ENCODE measurements at regions not wholly inside any gene's neighbourhood (a gene's known extent, or its start where the extent isn't known, plus 50 kb on each side); places are given as distances from the start of the nearest gene placed in this dataset.

GRCh38 chrX:4314586-4314985 lies 601.1 kb upstream of the PRKX start:
- H3K36me3 ChIP-seq: no peaks in the 10 kb centered on the region
- intact Hi-C loops (cut with DNase I): no loop called here
- H3K9me3 ChIP-seq: no peaks in the 10 kb centered on the region
- TF ChIP-seq POLR2AphosphoS5 (IDR thresholded peaks at IDR 0.05) (no peak), EP300 (IDR thresholded peaks at IDR 0.05) (no peak), POLR2A (IDR thresholded peaks at IDR 0.05; ENCODE audit: low read depth) (no peak)
- no peak for DNase-seq (ENCODE audit: extremely low spot score)
- no peaks in the 10 kb centered on the region for H3K4me1 ChIP-seq
- H3K4me3 ChIP-seq: no peak overlapping the region
- WGBS: 85% methylated on average over 1 of the region's 1 CpG
- H3K27me3 ChIP-seq: no peaks in the 10 kb centered on the region
- H3K27ac ChIP-seq (replicated peaks in 1 of 4): no peak overlapping the region

- no peak for TF ChIP-seq EP300 (IDR thresholded peaks at IDR 0.05)
- no peak for TF ChIP-seq POLR2AphosphoS5 (IDR thresholded peaks at IDR 0.05)
- TF ChIP-seq POLR2A (IDR thresholded peaks at IDR 0.05; ENCODE audit: low read depth): no peak
- TF ChIP-seq, protein P1, sequence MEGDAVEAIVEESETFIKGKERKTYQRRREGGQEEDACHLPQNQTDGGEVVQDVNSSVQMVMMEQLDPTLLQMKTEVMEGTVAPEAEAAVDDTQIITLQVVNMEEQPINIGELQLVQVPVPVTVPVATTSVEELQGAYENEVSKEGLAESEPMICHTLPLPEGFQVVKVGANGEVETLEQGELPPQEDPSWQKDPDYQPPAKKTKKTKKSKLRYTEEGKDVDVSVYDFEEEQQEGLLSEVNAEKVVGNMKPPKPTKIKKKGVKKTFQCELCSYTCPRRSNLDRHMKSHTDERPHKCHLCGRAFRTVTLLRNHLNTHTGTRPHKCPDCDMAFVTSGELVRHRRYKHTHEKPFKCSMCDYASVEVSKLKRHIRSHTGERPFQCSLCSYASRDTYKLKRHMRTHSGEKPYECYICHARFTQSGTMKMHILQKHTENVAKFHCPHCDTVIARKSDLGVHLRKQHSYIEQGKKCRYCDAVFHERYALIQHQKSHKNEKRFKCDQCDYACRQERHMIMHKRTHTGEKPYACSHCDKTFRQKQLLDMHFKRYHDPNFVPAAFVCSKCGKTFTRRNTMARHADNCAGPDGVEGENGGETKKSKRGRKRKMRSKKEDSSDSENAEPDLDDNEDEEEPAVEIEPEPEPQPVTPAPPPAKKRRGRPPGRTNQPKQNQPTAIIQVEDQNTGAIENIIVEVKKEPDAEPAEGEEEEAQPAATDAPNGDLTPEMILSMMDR (IDR thresholded peaks at IDR 0.05): no peak
- intact Hi-C loops (cut with DNase I): no loop called here
- Histone ChIP-seq H3K36me3 (no peaks in the 10 kb centered on the region), H3K27me3 (no peaks in the 10 kb centered on the region), H3K27ac (replicated peaks in 1 of 4) (no peak overlapping the region), H3K4me3 (no peak overlapping the region), H3K4me1 (no peaks in the 10 kb centered on the region), H3K9me3 (peaks cover 0 to 6% (median 0%) of the 10 kb centered on the region in 4 donors)
- WGBS: 75% methylated on average over 4 of the region's 4 CpGs
- DNase-seq (ENCODE audit: extremely low spot score): no peak
Measured at GRCh38 chrX:4277122-4277521, 563.7 kb upstream of the PRKX start.

DNA sequence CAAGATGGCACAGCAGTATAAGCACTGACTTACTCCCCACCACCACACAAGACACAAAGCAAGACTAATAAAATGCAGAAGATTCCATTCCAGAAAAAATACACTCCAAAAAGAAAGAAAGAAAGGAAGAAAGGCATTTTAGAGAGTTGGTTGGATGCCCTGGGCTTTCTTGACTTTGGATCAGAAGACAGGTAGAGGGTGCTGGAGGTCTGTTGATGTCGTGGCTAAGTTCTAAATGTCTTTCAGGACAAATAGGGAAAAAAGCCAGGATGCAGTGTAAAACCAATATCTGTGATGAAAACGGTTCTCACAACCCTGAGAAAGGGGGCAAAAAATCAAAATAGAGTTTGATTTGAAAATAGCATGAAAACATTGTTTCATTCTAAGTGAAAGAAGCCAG lies 555.2 kb upstream of the PRKX start:
- no peaks in the 10 kb centered on the region for H3K36me3 ChIP-seq
- H3K4me1 ChIP-seq: no peaks in the 10 kb centered on the region
- H3K27me3 ChIP-seq: no peaks in the 10 kb centered on the region
- no peak overlapping the region for H3K27ac ChIP-seq (replicated peaks in 1 of 4)
- intact Hi-C loops (cut with DNase I): no loop called here
- H3K4me3 ChIP-seq: no peak overlapping the region
- no peak for DNase-seq (ENCODE audit: extremely low spot score)
- 48% methylated on average over 2 of the region's 2 CpGs for WGBS
- no peak for TF ChIP-seq EP300 (IDR thresholded peaks at IDR 0.05)
- H3K9me3 ChIP-seq: no peaks in the 10 kb centered on the region

- Histone ChIP-seq H3K27ac (replicated peaks in 1 of 4) (no peak overlapping the region), H3K27me3 (no peaks in the 10 kb centered on the region), H3K36me3 (no peaks in the 10 kb centered on the region), H3K4me1 (no peaks in the 10 kb centered on the region), H3K9me3 (no peaks in the 10 kb centered on the region), H3K4me3 (no peak overlapping the region)
- TF ChIP-seq, protein P1 (IDR thresholded peaks at IDR 0.05): no peak
- TF ChIP-seq POLR2AphosphoS5 (IDR thresholded peaks at IDR 0.05) (no peak), EP300 (IDR thresholded peaks at IDR 0.05) (no peak), POLR2A (IDR thresholded peaks at IDR 0.05; ENCODE audit: low read depth) (no peak)
- no peak for DNase-seq (ENCODE audit: extremely low spot score)
- 65% methylated on average over 4 of the region's 4 CpGs for WGBS
- intact Hi-C loops (cut with DNase I): no loop called here
Measured at GRCh38 chrX:4265036-4265435, 551.6 kb upstream of the PRKX start.

DNA sequence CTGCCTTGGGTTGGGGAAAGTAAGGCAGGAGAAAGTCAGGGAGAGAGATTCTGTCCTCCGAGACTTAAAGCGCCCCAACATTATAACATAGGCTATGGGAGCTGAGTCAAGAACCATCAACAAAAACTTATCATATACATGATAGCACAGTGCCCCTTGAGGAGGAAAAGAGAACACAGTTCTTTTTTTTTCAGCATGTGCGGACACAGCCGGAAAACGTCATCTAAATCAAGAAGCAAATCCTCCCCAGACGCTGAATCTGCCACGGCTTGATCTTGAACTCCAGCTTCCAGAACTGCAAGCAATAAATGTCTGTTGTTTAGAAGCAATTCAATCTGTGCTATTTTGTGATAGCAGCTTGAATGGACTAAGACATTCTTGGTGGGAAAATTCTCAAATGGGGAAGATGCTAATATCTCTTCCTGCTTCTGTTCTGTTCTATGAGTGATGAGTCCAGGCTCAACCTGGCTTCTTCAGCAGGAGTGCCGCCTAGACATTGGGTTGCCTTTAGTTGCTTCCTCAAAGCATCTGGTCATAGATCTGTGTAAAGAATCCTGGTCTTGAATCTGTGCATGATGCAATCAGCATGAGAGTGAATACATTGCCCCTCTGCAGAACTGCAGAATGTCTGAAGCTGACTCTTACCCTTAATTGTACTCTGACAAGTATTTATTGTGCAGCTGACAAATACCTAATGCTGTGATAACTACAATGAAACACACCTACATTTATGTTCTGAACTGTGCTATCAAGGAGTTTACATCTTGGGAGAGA lies 549.8 kb upstream of the PRKX start:
- Histone ChIP-seq H3K4me3 (no peak overlapping the region), H3K27me3 (no peaks in the 10 kb centered on the region), H3K9me3 (no peaks in the 10 kb centered on the region), H3K36me3 (no peaks in the 10 kb centered on the region), H3K27ac (replicated peaks in 1 of 4) (no peak overlapping the region), H3K4me1 (no peaks in the 10 kb centered on the region)
- TF ChIP-seq, protein P1 (IDR thresholded peaks at IDR 0.05): peak in 1 of 3 experiments; percentile 4
- no peak for TF ChIP-seq POLR2AphosphoS5 (IDR thresholded peaks at IDR 0.05)
- intact Hi-C loops (cut with DNase I): no loop called here
- WGBS: 46% methylated on average over 8 of the region's 8 CpGs
- no peak for DNase-seq (ENCODE audit: extremely low spot score)

DNA sequence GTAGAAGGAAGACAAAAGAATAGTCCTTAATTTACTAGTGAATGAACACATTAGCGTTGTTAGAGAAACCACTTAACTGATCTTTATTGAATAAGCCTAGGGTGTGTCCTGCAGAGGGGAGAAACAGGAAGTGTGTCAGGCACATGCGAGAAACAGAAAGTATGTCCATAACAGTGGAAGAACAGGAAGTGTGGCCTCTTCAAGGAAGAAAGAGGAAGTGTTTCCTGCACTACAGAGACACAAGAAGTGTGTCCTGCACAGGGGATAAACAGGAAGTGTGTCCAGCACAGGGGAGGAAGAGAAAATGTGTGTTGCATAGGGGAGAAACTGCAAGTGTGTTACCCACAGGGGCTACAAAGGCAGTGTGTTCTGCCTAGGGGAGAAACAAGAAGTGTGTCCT lies 539.6 kb upstream of the PRKX start:
- Histone ChIP-seq H3K4me1 (no peaks in the 10 kb centered on the region), H3K36me3 (no peaks in the 10 kb centered on the region), H3K9me3 (no peaks in the 10 kb centered on the region), H3K27me3 (no peaks in the 10 kb centered on the region), H3K27ac (replicated peaks in 1 of 4) (no peak overlapping the region), H3K4me3 (no peak overlapping the region)
- DNase-seq (ENCODE audit: extremely low spot score): no peak
- WGBS: 55% methylated on average over 2 of the region's 2 CpGs
- TF ChIP-seq EP300 (IDR thresholded peaks at IDR 0.05): no peak
- TF ChIP-seq, protein P1 (IDR thresholded peaks at IDR 0.05): no peak
- TF ChIP-seq POLR2AphosphoS5 (IDR thresholded peaks at IDR 0.05): no peak
- no peak for TF ChIP-seq POLR2A (IDR thresholded peaks at IDR 0.05; ENCODE audit: low read depth)
- intact Hi-C loops (cut with DNase I): no loop called here
